Hematopoietic multipotent progenitor cell treated with erythropoietin and hydrocortisone succinate and interleukin-3 and kit ligand, for 17 days (in vitro differentiated cells): ENCODE measurements at regions not wholly inside any gene's neighbourhood (a gene's known extent, or its start where the extent isn't known, plus 50 kb on each side); places are given as distances from the start of the nearest gene placed in this dataset.

Experiments used
- DNase-seq: peaks from one replicate; pipeline ENCODE4 v3.0.0-alpha.2; 2015; ENCODE audit warnings: low spot score

- DNase-seq, result no peak
These were observed 184.4 kb downstream of the MRPL39 start for GRCh38 chr21:25422610-25423608.

GRCh38 chr21:25421321-25422028, 185.8 kb downstream of the MRPL39 start:
- DNase-seq, result no peak

- DNase-seq, result no peak
These were observed 186.4 kb downstream of the MRPL39 start for GRCh38 chr21:25420831-25421230.

DNA sequence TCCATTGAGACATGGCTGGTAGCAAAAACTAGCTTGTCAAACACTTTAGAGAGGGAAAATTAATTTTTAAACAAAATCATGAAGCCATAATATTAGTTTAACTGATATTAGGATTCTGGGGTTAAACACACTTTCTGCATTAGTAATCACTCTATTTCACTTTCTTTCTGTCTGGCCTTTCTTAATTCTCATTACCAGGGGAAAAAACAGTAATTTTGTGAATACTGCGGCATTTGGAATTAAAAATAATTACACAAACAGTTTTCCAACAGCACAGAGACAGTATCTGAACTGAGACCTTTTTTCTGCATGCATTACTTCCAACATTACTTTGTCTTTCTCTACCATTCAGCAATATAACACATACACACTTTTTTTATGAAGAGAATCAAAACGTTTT, 190.6 kb downstream of the MRPL39 start:
- DNase-seq, result no peak

- no peak for DNase-seq
These were observed 195.2 kb downstream of the MRPL39 start for GRCh38 chr21:25412100-25412499.

DNA sequence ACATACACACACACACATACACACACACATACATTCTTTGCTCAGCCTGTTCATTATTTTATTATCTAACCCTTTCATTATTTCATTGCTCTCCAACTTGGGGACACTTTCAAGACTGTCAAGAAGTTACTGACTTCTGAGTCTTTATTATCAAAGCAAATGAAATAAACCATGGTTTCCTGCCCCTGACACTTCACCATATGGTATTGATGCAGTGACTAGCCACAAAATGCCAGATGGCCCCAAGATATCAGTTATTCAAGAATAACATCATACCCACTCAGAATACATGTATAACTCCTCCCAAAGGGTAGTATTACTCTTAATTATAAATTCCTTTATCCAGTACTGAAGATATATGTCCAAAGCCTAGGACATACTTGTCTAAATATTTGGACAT, 197.3 kb downstream of the MRPL39 start:
- DNase-seq, result no peak

DNA sequence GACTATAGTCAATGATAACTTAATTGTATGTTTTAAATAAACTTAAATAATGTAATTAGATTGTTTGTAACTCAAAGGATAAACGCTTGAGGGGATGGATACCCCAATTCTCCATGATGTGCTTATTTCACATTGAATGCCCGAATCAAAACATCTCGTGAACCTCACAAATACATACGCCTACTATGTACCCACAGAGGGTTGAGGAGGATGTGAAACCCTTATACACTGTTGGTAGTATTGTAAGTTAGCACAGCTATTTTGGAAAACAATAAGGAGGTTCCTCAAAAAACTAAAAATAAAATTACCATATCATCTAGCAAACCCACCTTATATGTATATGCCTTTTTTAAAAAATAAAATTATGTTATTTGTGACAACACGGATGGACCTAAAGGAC, 198.6 kb downstream of the MRPL39 start:
- DNase-seq, result no peak

- no peak for DNase-seq
These were observed 200.2 kb downstream of the MRPL39 start for GRCh38 chr21:25406887-25407579.

DNA sequence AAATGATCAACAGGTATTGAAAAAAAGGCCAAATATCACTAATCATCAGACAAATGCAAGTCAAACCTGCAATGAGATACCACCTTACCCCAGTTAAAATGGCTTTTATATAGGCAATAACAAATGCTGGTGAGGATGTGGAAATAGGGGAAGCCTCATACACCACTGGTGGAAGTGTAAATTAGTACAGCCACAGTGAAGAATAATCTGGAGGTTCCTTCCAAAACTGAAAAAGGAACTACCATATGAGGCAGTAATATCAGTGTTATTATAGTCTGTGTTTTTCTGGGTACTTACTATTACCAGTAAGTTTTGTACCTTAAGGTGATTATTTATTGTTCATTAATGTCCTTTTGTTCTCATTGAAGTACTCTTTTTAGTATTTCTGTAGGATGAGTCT, 201.3 kb downstream of the MRPL39 start:
- DNase-seq, result no peak

DNA sequence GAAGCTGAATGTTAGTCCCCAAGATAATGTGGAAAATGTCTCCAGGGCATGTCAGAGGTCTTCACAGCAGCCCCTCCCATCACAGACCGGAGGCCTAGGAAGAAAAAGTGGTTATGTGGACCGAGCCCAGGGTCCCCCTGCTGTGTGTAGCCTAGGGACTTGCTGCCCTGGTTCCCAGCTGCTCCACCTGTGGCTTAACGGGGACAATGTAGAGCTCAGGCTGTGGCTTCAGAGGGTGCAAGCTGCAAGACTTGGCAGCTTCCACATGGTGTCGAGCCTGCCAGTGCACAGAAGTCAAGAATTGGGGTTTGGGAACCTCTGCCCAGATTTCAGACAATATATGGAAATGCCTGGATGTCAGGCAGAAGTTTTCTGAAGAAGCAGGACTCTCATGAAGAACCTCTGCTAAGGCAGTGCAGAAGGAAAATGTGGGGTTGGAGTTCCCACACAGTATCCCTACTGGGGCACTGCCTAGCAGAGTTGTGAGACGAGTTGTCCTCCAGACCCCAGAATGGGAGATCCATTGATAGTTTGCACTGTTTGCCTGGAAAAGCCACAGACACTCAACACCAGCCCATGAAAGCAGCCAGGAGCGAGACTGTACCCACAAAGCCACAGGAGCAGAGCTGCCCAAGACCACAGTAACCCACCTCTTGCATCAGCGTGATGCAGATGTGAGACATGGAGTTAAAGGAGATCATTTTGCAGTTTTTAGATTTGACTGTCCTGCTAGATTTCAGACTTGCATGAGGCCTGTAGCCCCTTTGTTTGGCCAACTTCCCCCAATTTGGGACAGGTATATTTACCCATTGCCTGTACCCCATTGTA, 204.9 kb downstream of the MRPL39 start:
- DNase-seq, result no peak

DNA sequence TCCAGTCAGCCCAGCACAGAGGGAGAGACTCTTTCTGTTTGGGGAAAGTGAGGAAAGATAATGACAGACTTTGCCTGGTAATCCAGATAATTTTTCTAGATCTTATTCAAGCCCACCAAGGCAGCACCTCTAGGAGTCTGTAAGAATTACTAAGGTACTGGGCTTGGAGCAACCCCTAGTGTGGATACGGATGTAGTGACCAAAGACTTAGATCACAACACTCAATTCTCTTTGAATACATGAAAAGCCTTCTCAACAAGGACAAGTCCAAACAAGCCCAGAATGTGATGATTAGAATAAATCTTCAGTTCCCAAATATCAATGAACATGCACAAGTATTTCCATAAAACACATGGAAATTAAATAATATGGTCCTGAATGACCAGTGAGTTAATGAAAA, 206.9 kb downstream of the MRPL39 start:
- no peak for DNase-seq

GRCh38 chr21:25398630-25399029, 208.7 kb downstream of the MRPL39 start:
- no peak for DNase-seq

DNA sequence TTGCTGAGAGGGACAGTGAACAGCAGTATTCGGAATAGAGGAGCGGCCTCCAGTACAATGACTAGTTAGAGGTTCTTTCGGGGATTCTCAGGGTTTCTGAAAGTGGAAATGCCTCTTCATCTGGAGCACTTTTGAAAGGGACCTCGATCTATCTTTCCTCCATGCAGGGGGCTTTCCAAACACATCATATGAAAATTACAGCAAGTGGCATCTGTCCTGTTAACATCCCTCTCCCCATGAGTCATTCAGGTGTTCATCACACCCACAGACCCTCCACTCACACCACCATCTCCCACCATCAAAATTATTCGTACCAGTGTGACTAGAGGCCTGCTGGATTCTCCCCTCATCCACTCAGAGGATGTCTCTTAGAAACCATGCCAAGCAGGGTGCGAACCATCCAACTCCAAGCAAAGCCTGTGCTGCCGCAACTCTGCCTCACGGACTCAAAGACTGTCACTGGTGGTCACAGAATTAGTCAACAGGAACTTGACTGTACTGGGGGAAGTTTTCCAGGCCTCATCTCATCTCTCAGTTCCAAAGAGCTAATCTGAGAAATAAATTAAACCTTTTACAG, 211.1 kb downstream of the MRPL39 start:
- no peak for DNase-seq

GRCh38 chr21:25391777-25392176, 215.5 kb downstream of the MRPL39 start:
- no peak for DNase-seq

GRCh38 chr21:25390701-25391100, 216.6 kb downstream of the MRPL39 start:
- no peak for DNase-seq

- no peak for DNase-seq
These were observed 219.6 kb downstream of the MRPL39 start for GRCh38 chr21:25387665-25388064.

GRCh38 chr21:25385911-25386474, 221.3 kb downstream of the MRPL39 start:
- DNase-seq, result peak; percentile 25

- no peak for DNase-seq
These were observed 221.9 kb downstream of the MRPL39 start for GRCh38 chr21:25385341-25385740.

DNA sequence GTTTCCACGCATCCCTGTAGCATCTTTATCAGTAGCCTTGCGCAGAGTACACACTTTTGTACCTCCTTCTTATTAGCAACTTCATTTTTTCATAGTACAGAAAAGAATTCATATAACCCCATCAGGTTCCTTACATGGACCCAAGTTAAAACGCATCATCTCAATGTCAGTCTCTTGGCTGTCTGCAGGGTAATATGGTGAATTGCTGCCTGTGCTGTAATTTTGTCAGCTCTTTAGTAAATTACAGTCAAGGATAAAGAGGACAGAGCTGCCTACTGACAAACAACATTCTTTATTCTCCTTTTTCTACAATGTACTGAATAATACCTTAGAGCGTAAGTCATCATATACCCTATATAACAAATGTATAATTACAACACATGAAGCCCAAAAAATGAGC, 222.5 kb downstream of the MRPL39 start:
- DNase-seq, result no peak

DNA sequence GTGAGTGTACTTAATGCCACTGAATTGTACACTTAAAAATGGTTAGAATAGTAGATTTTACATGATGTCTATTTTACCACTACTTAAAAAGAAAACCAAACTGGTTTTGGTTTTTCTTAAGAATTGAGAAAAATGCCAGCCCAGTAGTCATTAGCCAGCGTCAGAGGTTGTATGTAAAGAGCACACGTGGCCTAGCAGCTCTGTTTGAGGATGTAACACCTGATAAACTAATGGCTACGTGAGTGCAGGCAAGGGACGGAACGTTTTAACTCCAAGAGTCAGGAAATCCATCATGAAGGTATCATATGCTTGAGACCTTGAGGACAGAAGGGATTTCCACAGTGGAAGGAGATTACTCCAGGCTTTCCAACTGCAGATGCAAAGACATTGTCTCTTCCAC, 223.7 kb downstream of the MRPL39 start:
- DNase-seq, result no peak

- DNase-seq, result no peak
These were observed 225.3 kb downstream of the MRPL39 start for GRCh38 chr21:25381936-25382452.
